Stimulated activated CD4-positive, alpha-beta T cell treated with anti-CD3 and anti-CD28 coated beads, Interleukin-4, amount 100 ng/mL, for 24 hours (primary cell): ENCODE measurements at regions not wholly inside any gene's neighbourhood (a gene's known extent, or its start where the extent isn't known, plus 50 kb on each side); places are given as distances from the start of the nearest gene placed in this dataset.
"Not testable (repeated sequence)": the region's sequence is repeated elsewhere in the genome, so short reads cannot be mapped to it uniquely, and the experiment has no call there.

Source experiments
- DNase-seq: peaks from one replicate; pipeline ENCODE4 v3.0.0-alpha.2; 2020

DNA sequence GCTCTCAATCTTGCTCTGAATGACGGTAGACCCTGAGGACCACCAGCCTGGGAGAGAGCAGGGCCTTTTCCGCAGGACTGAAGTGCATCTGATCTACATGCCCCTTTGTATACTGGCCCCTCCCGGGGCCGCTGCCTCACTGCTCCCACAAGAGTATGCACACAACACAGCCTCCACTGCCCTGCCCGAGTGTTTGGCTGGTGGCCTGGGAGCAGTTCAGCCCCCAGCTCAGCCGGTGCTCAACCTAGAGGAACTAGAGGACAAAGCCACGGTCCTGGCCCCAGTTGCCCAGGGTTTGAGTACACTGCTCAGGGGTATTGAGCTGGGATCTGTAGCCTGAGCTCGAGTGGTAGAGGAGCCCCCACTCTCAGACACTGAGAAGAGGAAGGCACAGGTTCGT lies 118.9 kb upstream of the CAB39 start:
- DNase-seq = no peak

DNA sequence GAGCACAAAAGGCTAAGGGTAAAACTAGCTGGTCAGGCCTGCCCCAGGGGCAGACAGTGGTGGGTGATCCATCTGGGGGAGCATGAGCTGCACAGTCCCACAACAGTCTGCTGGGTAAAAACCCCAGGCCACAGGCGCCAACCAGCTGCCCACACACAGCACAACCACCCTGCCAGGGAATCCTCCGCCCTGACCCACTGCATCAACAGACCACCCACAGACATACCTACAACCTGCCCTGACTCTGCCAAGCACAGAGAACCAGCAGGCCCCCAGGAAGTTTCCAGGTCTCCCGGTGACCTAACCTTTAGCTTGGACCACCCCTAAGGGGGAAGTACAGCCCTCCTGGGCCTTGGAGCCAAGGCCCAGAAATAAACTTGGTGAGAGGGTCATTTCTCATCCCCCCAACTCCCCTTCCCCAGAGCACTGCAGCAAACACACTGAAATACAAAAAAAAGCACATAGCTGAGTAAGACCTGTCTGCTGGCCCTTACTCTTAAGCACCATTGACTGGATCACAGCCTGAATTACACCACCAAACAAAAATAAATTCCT lies 118.3 kb upstream of the CAB39 start:
- DNase-seq = no peak

DNA sequence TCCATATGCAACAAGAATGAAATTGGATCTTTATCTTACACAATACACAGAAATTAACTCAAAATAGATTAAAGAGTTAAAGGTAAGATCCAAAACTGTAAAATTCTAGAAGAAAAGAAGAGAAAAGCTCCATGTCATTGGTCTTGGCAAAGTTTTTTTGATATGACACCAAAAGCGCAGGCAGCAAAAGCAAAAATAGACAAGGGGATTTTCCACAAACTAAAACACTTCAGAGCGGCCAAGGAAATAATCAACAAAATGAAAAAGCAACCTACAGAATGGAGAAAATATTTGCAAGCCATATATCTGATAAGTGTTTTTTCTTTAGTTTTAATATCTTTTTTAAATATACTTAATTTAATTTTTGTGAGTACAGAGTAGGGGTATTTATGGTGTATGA lies 112.8 kb upstream of the CAB39 start:
- no peak for DNase-seq

DNA sequence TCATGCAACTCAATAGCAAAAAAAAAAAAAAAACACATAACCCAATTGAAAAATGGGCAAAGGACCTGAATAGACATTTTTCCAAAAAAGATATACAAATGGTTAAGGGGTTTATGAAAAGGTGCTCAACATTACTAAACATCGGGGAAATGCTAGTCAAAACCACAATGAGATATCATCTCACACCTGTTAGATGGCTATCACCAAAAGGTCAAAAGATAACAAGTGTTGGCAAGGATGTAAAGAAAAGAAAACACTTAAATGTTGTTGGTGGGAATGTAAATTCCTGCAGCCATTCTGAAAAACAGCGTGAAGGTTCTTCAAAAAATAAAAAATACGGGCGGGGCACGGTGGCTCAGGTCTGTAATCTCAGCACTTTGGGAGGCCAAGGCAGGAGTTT lies 112.4 kb upstream of the CAB39 start:
- no peak for DNase-seq

DNA sequence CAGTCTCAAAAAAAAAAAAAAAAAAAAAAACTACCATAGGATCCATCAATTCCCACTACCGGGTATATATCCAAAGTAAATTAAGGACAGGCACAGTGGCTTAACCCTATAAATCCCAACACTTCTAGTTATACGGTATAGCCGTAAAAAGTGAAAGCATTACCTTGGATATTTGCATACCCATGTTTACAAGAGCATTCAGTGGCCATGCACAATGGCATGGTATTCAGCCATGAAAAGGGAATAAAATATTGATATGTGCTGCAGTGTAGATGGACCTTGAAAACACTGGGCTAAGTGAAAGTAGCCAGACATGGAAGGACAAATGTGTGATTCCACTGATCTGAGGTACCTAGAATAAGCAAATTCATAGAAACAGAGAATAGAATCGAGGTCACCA lies 111.8 kb upstream of the CAB39 start:
- DNase-seq = no peak

DNA sequence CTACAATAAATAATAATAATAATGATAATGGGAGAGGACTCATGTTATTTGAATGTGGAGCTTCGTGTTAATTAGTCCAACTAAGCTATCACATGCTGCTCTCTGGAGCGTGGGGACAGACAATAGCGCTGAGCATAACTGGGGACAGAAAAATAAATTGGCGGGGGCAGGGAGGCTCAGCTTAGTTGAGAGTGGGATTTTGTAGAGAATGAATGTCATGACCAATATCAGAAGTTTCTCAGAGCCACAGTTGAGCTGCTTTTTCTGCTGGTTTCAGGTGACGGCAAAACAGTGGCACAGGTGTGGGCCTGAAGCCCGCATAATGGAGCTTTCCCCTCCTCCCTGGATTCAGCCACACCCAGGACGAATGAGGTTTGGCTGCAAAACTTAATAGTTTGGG lies 111.1 kb upstream of the CAB39 start:
- DNase-seq = no peak

DNA sequence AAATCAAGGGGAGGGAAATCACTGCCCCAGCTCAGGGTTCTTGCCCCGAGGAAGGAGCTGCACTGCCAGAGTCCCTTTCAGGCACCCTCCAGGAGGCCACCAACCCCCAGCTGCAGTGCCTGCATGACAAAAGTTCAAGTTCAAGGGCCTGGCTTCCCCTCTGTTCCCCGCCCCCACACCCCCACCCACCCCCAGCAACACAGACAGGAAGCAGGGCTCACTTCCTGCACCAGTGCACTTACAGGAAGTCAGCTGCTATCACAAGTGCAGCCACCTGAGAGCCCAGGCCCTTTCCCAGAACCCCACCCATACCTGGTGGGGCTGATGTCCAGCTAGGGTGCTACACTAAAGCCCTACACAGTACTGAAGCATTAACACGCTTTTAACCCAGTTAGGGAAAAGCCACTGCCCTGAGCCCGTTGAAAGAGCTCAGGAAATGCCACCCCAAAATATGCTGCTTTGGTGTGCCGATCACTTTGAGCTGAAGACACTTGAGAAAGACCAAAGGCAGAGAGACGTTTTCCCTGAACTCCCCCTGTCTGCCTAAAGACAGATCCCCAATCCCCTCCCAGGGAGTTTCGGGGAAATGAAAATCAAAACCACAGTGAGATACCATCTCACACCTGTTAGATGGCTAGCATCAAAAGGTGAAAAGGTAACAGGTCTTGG lies 109.9 kb upstream of the CAB39 start:
- peak; percentile 51 for DNase-seq

DNA sequence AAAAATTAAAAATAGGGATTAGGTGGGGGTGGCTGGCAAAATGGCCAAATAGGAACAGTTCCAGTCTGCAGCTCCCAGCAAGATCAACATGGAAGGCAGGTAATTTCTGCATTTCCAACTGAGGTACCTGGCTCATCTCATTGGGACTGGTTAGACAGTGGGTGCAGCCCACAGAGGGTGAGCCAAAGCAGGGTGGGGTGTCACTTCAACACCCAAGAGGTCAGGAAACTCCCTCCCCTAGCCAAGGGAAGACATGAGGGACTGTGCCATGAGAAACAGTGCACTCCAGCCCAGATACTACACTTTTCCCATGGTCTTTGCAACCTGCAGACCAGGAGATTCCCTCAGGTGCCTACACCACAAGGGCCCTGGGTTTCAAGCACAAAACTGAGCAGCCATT lies 109.3 kb upstream of the CAB39 start:
- not testable (repeated sequence) for DNase-seq

DNA sequence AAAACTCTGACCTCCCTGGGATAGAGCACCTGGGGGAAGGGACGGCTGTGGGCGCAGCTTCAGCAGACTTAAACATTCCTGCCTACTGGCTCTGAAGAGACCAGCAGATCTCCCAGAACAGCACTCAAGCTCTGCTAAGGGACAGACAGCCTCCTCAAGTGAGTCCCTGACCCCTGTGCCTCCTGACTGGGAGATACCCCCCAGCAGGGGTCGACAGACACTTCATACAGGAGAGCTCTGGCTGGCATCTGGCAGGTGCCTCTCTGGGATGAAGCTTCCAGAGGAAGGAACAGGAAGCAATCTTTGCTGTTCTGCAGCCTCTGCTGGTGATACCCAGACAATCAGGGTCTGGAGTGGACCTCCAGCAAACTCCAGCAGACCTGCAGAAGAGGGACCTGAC lies 108.5 kb upstream of the CAB39 start:
- not testable (repeated sequence) for DNase-seq

DNA sequence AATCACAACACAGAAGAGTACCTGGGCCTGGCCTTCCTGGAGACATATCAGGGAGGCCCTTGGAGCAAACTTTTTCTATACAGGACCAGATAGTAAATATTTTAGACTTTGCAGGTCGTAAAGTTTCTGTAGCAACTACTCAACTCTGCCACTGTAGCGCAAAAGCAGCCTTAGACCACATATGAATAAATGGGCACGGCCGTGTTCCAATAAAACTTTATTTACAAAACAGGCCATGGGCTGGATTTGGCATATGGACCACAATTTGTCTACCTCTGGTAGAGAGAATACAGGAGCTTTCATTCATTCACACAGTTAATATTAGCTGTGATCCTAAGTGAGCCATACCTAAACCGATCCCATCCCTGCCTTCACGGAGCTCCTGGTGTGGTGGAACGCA lies 98.6 kb upstream of the CAB39 start:
- DNase-seq = no peak

DNA sequence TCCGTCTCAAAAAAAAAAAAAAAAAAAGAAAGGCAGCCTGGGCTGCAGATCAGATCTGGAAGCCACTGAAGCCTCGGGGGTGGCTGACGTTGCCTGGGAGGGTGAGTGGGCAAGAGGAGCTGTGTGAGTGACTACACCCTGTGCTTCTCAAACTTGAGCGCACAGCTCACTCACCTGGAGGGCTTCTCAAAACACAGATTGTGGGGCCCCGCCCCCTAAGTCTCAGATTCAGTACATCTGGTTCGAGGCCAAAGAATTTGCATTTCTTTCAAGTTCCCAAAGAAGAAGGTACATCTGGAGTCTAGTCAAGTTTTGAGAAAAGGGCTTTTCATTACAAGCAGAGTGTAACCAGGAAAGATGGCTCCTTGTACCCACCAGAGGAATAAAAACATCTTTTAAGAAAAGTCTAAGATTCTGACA lies 97.7 kb upstream of the CAB39 start:
- DNase-seq = peak; percentile 58

DNA sequence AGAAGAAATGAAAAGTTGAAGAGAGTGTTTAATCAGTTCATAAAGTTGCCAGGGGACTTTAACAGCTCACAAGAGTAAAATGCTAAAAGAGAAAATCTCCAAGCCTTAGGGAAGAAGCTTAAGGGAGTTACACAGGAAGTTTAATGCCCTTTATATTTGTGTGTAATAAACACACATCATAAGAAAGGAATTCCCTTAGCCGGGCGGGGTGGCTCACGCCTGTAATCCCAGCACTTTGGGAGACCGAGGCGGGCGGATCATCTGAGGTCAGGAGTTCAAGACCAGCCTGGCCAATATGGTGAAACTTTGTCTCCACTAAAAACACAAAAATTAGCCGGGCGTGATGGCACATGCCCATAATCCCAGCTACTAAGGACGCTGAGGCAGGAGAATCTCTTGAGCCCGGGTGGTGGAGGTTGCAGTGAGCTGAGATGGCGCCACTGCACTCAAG lies 95.4 kb upstream of the CAB39 start:
- DNase-seq = not testable (repeated sequence)

DNA sequence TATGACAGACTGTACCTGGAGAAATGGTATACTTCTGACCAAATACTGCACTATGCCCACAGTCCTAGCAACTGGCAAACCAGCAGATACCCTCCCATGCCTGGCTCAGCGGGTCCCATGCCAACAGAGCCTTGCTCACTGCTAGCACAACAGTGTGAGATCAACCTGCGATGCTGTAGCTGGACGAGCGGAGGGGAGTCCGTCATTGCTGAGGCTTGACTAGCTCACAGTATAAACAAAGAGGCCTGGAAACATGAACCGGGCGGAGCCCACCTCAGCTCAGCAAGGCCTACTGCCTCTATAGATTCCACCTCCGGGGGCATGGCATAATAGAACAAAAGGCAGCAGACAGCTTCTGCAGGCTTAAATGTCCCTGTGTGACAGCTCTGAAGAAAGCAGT lies 93.2 kb upstream of the CAB39 start:
- no peak for DNase-seq

DNA sequence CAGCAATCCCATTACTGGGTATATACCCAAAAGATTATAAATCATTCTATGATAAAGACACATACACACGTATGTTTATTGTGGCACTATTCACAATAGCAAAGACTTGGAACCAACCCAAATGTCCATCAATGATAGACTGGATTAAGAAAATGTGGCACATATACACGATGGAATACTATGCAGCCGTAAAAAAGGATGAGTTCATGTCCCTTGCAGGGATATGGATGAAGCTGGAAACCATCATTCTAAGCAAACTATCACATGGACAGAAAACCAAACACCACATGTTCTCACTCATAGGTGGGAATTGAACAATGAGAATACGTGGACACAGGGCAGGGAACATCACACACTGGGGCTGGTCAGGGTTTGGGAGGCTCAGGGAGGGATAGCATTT lies 87.4 kb upstream of the CAB39 start:
- DNase-seq = not testable (repeated sequence)

DNA sequence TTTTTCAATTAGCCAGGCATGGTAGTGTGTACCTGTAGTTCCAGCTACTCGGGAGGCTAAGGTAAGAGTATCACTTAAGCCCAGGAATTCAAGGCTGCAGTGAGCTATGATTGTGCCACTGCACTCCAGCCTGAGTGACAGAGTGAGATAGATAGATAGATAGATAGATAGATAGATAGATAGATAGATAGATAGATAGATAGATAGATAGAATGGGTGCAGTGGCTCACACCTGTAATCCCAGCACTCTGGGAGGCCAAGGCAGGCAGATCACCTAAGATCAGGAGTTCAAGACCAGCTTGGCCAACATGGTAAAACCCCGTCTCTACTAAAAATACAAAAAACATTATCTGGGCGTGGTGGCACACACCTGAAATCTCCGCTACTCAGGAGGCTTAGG lies 85.6 kb upstream of the CAB39 start:
- not testable (repeated sequence) for DNase-seq

DNA sequence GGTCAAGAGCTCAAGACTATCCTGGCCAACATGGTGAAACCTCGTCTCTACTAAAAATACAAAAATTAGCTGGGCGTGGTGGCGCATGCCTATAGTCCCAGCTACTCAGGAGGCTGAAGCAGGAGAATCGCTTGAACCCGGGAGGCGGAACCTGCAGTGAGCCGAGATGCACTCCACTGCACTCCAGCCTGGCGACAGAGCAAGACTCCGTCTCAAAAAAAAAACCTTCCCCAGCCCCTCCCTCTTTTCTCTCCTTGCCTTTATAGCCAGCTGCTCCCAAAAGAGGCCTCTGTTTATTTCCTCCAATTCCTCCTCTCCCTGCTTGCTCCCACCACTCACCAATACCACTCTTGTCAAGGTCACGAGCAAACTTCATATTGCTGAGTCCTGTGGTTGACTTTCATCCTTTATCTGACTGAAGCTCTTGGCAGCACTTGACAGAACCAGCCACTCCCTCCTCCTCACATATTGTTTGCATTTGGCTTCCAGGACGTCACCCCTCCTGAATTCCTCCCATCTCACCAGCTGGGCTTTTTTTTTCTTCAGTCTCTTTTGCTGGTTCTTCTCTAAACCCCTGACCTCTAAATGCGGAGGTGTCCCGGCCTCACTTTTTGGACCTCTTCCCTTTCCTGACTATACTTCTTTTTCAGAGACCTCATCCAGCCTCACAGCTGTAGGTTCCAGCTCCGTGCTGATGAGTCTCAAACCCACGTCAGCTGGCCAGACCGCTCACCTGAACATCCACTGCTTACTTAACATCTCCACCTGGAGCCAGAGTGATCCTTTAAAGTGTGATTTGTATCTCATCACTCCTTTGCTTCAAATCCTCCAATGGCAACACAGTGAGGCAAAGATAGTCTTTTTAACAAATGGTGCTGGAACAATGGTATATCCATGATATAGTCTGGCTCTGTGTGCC lies 84.6 kb upstream of the CAB39 start:
- no peak for DNase-seq

DNA sequence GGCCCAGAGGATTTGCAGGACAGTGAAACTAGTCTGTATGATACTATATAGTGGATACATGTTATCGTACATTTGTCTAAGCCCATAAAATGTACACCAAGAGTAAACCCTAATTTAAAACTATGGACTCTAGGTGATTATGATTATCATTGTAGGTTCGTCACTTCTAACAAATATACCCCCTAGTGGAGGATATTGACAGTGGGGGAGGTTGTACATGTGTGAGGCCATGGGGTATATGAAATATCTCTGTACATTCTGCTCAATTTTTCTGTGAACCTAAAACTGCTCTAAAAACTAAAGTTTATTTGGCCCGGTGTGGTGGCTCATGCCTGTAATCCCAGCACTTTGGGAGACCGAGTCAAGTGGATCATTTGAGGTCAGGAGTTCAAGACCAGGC lies 81.2 kb upstream of the CAB39 start:
- DNase-seq = no peak

DNA sequence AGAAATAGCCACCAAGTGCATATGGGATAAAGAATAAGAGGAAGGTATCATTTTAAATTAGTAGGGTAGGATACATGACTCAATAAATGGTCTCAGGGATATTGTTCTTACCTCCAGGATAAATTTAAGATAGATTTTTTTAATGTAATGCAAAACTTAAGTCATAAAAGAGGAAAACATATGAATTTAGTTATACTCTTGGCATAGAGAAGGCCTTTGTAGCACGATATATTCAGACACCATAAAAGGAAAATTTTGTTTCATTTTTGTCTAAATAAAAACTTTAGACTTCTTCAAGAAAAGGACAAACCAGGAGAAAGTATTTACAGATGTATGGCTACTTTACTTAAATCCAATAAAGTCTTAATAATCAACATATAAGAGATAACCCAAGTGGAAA lies 78.5 kb upstream of the CAB39 start:
- DNase-seq = no peak

DNA sequence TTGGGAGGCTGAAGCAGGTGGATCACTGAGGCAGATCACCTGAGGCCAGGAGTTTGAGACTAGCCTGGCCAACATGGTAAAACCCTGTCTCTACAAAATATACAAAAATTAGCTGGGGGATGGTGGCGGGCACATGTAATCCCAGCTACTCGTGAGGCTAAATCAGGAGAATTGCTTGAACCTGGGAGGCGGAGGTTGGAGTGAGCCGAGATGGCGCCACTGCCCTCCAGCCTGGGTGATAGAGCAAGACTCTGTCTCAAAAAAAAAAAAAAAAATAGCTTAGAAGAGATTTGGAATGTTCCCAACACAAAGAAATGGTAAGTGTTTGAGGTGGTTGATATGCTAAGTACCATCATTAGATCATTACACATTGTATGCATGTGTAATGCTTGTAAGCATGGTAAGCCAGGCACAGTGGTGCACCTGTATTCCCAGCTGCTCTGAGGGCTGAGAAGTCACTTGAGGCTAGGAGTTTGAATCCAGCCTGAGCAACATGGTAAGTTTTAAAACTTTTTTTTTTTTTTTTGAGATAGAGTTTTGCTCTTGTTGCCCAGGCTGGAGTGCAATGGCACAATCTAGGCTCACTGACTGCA lies 77.8 kb upstream of the CAB39 start:
- not testable (repeated sequence) for DNase-seq

DNA sequence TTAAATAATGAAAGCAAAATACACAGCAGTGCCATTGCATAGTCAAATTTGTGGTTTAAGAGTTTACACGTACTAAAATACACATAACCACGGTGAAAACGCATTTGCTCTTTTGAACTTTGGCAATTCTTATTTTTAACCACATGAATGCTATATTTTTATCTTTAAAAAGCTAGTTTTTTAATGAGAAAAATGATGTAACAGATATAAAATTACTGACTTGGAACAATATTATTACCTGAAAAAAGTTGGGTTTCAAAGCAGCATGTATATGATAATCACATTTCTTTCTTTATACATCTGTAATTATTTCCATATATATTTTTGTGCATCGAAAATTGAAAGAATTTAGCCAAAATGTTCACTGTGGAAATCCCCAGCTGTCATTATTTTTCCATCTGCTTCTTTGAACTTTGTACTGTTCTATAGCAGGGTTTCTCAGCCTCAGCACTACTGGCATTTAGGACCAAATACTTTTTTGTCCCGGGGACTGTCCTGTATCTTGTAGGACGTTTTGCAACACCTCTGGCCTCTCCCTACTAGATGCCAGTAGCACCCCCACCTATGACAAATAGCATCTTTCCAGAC lies 75.9 kb upstream of the CAB39 start:
- no peak for DNase-seq

DNA sequence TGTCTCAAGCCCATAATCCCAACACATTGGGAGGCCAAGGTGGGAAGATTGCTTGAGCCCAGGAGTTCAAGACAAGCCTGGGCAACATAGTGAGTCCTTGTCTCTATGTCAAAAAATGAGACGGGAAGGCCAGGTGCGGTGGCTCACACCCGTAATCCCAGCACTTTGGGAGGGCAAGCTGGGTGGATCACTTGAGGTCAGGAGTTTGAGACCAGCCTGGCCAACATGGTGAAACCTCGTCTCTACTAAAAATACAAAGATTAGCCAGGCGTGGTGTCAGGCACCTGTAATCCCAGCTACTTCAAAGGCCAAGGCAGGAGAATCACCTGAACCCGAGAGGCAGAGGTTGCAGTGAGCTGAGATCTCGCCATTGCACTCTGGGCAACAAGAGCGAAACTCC lies 75.2 kb upstream of the CAB39 start:
- not testable (repeated sequence) for DNase-seq

DNA sequence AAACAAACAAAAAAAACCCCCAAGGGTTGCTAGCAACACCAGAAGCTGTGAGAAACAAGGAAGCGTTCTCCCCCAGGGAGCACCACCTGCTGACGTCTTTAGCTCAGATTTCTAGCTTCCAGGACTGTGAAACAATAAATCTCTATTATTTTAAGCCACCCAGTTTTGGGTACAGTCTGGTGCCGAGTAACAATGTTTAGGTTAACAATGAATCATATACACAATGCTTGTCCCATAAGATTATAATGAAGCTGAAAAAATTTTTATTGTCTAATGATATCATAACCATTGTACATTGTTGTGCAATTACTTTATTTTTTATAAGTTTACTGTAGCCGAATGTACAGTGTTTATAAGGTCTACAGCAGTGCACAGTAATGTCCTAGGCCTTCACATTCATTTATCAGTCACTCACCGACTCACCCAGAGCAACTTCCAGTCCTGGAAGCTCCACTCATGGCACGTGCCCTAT lies 72.1 kb upstream of the CAB39 start:
- DNase-seq = no peak

DNA sequence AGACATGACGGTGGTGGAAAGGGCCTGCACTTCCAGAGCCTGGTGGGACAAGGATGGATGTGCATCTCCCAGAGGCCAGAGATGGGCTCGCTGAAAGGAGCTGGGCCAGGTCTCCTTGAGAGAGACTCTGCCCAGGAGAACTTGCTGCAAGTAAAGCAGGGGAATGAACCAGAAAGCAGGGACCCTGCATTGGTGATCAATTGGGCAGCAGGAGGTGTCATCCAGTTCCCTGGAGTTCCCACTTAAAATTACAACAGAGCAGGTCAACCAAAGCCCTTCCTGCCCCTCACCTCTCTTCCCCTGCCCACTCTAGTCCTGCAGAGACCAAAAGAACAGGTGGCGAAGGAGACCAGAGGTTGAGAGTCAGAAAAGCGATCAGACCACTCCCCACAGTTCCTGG lies 69.7 kb upstream of the CAB39 start:
- no peak for DNase-seq
